ENCODE measurements at regions not wholly inside any gene's neighbourhood (a gene's known extent, or its start where the extent isn't known, plus 50 kb on each side); places are given as distances from the start of the nearest gene placed in this dataset.

GRCh38 chr6:78363688-78364087 lies 503.7 kb upstream of the IRAK1BP1 start:
- Histone ChIP-seq H3K27ac (no peak overlapping the region), H3K36me3 (no peaks in the 10 kb centered on the region), H3K9me3 (no peaks in the 10 kb centered on the region), H3K27me3 (no peaks in the 10 kb centered on the region), H3K4me3 (no peak overlapping the region), H3K4me1 (no peaks in the 10 kb centered on the region)
- no peak for DNase-seq
- no peak for FAIRE-seq
- no peak for ATAC-seq
- no peak for TF ChIP-seq CTCF (IDR thresholded peaks at IDR 0.05)
- intact Hi-C loops (cut with DNase I), result no loop called here

- TF ChIP-seq CTCF (IDR thresholded peaks at IDR 0.05), result no peak
- no peaks in the 10 kb centered on the region for H3K27me3 ChIP-seq
- ATAC-seq (no peak), DNase-seq (no peak), FAIRE-seq (no peak)
- H3K9me3 ChIP-seq, result no peaks in the 10 kb centered on the region
- WGBS, 2 donors, result 76 to 81% methylated on average over 4 of the region's 4 CpGs
- intact Hi-C loops (cut with DNase I), result no loop called here
- H3K4me1 ChIP-seq, result no peaks in the 10 kb centered on the region
- H3K36me3 ChIP-seq, result no peaks in the 10 kb centered on the region
- no peak overlapping the region for H3K4me3 ChIP-seq
- no peak overlapping the region for H3K27ac ChIP-seq
Measured at GRCh38 chr6:78365473-78365872, 501.9 kb upstream of the IRAK1BP1 start.

GRCh38 chr6:78377056-78377455 lies 490.3 kb upstream of the IRAK1BP1 start:
- WGBS, 2 donors, result 54 to 71% methylated on average over 2 of the region's 2 CpGs
- DNase-seq, result no peak
- H3K27ac ChIP-seq, result no peak overlapping the region
- ATAC-seq, result no peak
- intact Hi-C loops (cut with DNase I), result no loop called here
- no peak for TF ChIP-seq CTCF (IDR thresholded peaks at IDR 0.05)
- no peak overlapping the region for H3K4me3 ChIP-seq
- FAIRE-seq, result no peak
- H3K9me3 ChIP-seq, result no peaks in the 10 kb centered on the region
- H3K27me3 ChIP-seq, result no peaks in the 10 kb centered on the region
- H3K4me1 ChIP-seq, result no peaks in the 10 kb centered on the region
- H3K36me3 ChIP-seq, result no peaks in the 10 kb centered on the region

GRCh38 chr6:78379982-78380381 lies 487.4 kb upstream of the IRAK1BP1 start:
- H3K36me3 ChIP-seq, result no peaks in the 10 kb centered on the region
- H3K27me3 ChIP-seq, result no peaks in the 10 kb centered on the region
- intact Hi-C loops (cut with DNase I), result no loop called here
- no peak for TF ChIP-seq CTCF (IDR thresholded peaks at IDR 0.05)
- FAIRE-seq (no peak), DNase-seq (no peak), ATAC-seq (no peak)
- H3K9me3 ChIP-seq, result no peaks in the 10 kb centered on the region
- no peaks in the 10 kb centered on the region for H3K4me1 ChIP-seq
- H3K4me3 ChIP-seq, result no peak overlapping the region
- no peak overlapping the region for H3K27ac ChIP-seq

- Histone ChIP-seq H3K27me3 (no peaks in the 10 kb centered on the region), H3K4me3 (no peak overlapping the region), H3K4me1 (no peaks in the 10 kb centered on the region), H3K36me3 (no peaks in the 10 kb centered on the region), H3K9me3 (no peaks in the 10 kb centered on the region), H3K27ac (no peak overlapping the region)
- no peak for FAIRE-seq
- no peak for DNase-seq
- no peak for ATAC-seq
- no peak for TF ChIP-seq CTCF (IDR thresholded peaks at IDR 0.05)
- WGBS, 2 donors, result 74 to 87% methylated on average over 2 of the region's 2 CpGs
- intact Hi-C loops (cut with DNase I), result no loop called here
Measured at GRCh38 chr6:78380541-78380940, 486.8 kb upstream of the IRAK1BP1 start.
